ENCODE measurements at regions not wholly inside any gene's neighbourhood (a gene's known extent, or its start where the extent isn't known, plus 50 kb on each side); places are given as distances from the start of the nearest gene placed in this dataset.
A peak's percentile ranks its signal among the peaks of the same experiment; 100 is the strongest.
"Not testable (repeated sequence)": the region's sequence is repeated elsewhere in the genome, so short reads cannot be mapped to it uniquely, and the experiment has no call there.

GRCh38 chr4:149870008-149870407 is 54.4 kb upstream of the IQCM start:
- DNase-seq = no peak

- DNase-seq = no peak
Measured at GRCh38 chr4:149881744-149882143, 66.1 kb upstream of the IQCM start.

- no peak for DNase-seq
Measured at GRCh38 chr4:149882251-149882650, 66.6 kb upstream of the IQCM start.

GRCh38 chr4:149884046-149884445 is 68.4 kb upstream of the IQCM start:
- DNase-seq = peak in 15 of 56 donors; percentile 0 to 46 (median 4)

DNA sequence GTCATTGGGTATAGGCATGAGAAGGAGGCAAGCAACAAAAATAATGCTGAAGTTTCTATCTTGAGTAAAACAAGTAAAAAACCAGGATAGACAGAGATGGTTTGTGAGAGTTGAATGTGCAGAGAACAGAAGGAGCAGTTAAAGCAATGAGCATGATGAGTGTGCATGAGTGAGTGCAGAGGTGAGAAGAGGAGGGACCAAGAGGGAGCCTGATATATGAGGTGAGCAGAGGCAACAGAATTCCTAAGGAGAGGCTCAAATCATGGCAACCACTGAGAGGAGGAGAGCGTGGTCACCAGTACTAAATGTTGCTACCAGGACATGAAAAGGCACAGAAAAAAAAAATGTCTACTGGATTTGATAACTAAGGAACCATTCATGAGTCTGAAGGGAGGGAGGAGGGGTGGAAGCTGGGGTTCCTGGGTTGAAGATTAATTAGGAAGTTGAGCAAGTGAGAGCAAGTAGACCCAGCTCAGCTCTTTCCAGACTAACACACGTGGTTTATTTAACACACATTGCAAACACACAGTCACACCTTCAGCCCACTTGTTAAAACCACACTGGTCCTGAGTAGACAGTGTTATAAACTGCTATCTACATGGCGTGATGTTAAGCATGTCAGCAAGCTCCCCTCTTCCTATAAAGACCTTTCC is 69.0 kb upstream of the IQCM start:
- DNase-seq = no peak

DNA sequence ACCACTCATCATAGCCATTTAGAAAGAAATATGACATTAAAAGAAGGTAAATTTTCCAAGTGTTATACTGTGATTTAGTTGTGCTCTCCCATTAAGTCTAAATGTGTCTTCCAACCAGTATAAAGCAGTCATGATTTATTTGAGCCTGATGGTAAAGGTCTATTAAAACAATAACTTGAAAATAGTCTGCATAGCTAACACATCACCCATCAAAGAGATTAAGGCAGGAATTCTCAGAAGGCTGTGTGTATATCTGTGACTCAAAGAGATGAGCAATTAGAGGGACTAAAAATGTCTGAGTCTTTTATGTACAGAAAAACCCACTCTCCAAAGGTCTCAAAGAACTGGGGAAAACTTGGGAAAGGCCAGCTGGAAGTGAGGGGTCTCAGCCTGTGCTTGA is 70.3 kb upstream of the IQCM start:
- DNase-seq = no peak

- DNase-seq = no peak
Measured at GRCh38 chr4:149886786-149887490, 71.3 kb upstream of the IQCM start.

GRCh38 chr4:149889991-149890390 is 74.3 kb upstream of the IQCM start:
- no peak for DNase-seq

DNA sequence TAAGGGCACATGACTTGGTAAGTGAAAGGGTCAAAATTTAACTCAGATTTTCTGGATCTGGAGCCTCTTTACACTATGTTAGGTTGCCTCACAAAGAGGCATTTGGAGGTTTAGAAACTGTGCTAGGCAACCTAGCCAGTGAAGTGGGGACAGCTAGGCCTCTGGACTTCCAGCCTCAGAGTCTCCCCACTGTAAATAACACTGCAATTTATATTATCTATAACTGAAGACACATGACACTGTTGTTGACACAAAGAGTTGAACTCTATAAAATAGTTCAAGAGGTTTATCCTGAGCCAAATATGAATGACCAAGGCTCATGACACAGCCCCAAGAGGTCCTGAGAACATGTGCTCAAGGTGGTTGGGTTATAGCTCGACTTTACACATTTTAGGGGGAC is 74.9 kb upstream of the IQCM start:
- no peak for DNase-seq

DNA sequence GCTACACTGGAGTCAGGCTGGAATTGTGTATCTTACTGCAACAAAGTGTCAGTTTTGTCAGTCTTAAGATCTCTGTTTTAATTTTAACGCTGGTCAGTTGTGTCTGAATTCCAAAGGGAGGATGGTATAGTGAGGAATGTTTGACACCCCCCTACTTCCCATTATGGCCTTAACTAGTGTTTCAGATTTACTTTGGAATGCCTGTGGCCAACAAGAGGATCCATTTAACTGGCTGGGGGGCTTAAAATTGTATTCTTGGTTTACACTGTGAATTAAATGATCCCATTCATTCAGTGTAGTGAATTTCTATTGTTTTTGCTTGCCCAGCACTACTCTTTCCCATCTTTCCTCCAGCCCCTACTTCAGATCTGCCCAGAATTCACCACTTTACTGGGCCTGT is 75.8 kb upstream of the IQCM start:
- DNase-seq = no peak

GRCh38 chr4:149896432-149896831 is 80.8 kb upstream of the IQCM start:
- DNase-seq = peak in 5 of 56 donors; percentile 2 to 22 (median 7)

- DNase-seq = no peak
Measured at GRCh38 chr4:149897783-149898182, 82.1 kb upstream of the IQCM start.

DNA sequence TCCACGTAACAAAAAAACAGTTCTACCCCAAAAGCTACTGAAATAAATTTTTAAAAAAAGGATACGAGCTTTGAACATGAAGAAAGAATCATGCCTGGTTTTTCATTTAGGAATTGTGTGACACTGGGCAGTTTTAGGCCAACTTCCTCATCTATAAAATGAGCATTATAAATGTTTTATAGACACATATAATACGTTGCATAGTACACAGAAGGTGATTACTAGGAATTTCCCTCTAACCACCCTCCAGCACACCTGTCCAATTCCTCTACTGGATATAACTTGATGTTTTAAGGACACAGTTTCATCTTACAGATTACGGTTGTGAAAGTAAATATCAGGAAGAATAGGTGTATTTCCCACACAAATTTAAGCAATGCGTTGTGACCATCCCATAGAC is 85.5 kb upstream of the IQCM start:
- DNase-seq = no peak

DNA sequence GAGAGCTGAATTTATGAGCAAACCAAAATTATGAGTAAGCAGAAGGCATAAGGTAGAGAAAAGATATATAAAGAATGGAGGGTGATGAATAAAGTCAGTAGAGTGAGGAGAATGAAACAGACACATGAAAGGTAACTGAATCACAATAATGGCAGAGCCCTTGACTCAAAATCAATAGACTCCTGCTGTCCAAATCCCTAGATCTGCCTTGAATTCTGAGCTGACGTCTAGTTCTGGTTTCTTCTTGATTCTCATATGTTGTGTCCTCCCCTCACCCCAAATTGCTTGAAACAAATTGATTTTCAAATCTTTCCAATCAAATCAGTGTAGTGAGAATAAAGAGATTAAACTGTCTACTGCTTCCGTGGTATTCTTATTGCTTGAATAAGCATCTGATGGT is 86.6 kb upstream of the IQCM start:
- no peak for DNase-seq

DNA sequence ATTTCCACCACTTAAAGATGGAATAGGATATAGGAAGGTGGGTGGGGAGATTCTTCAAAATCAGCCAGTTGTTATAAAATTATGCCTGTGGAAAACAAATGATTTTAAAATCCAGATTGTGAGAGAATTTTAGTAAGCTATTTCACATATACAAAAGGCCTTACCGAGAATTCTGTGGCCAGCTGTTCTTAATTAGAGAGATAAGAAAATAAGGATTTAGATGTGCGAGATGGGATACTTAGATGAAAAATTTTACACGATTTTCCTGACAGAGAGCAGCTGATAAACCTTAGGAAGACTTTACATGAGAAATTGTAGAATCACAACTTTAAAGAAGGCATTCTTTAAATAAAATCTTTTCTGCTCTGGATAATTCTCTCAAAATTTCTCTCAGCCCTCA is 94.5 kb upstream of the IQCM start:
- no peak for DNase-seq

DNA sequence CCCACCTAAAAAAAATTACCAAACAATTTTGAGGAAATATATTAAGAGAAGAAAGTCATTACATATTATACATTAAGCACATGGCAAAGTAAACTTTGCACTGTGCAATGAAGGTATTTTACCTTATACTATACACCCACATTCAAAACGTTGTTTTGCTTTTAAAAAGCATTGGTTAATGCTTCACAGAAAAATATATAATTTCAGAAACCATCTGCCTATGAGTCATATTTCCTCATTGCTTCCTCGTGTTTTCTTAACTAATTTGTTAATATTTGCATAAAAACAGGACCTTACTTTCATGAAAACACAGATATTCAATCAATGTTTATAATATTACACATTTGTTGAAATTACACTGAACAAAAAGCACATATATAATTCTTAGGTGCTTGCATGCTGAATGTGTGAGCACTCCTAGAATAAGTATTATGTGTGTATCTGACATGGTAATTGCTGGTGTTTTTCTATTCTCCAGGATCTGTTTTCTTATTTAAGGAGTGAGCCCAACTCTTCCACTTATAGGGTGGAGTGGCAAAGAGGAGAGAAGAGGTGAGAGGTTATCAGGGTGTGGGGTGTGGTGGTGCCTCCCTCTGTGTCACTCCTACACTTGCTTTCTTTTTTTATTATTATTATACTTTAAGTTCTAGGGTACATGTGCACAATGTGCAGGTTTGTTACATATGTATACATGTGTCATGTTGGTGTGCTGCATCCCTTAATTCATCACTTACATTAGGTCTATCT is 95.1 kb upstream of the IQCM start:
- DNase-seq = no peak

DNA sequence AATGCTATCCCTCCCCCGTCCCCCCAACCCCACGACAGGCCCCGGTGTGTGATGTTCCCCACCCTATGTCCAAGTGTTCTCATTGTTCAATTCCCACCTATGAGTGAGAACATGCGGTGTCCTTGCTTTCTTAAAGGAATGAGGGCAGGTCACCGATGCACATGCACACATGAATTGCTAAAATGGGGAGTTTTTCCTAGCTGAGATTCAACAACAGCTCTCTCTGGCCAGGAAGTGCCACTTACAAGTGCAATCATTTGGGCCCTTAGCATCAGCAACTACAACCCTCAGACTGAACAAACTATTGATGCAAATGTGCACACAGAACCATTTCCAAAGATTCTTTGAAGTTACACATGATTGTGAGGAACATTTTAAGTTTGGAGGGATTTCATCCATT is 95.7 kb upstream of the IQCM start:
- DNase-seq = no peak

- DNase-seq = no peak
Measured at GRCh38 chr4:149912000-149912399, 96.4 kb upstream of the IQCM start.

DNA sequence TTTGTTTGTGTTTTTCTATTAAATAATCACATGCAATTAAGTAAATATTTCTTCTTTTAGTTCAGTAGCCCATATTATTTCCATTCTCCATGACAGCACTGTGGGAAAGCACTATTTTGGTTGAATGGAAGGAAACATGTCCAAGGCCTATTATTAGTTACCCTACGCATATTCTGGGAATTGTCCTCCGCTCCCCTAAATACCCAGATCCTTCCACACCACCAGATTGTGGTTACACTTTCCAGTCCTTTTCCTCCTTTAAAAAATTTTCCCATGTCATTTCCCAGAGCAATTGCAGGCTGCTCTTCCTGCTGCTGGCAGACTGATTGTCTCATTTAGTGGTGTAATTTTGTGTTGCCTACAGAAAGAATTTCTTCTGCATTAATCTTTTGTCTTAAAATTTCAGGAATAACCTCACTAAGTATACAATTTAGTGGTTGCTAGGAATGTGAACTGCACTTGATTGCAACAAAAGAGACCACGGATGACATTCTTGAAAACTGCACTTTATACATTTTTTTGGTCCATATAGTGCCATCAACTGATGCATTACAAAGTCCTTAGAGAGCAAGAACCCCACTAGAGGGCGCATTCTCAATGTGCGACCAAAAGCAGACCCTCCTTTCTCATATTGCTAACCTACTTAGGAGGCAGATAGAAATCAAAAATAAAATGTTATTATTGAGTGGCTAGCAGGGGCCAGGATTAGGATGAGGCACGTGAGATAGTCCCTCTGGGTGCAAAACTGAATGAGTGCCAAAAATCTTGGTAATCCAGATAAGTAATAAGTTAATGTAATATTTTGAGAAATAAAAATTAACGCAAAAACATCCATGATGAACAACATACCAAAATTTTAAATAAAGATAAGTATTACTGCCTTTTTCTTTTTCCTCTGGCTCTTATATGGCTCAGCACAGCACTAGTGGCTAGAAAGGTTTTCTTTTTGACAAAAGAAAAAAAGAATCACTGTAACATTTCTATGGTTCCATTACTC is 98.8 kb upstream of the IQCM start:
- DNase-seq = peak in 2 of 56 donors; percentile 13 to 23

- DNase-seq = not testable (repeated sequence)
Measured at GRCh38 chr4:149915735-149916134, 100.1 kb upstream of the IQCM start.

- DNase-seq = no peak
Measured at GRCh38 chr4:149923736-149924135, 108.1 kb upstream of the IQCM start.
